Esophagus muscularis mucosa (tissue), 3 donors: ENCODE measurements at regions not wholly inside any gene's neighbourhood (a gene's known extent, or its start where the extent isn't known, plus 50 kb on each side); places are given as distances from the start of the nearest gene placed in this dataset.

Experiments
- POLR2A ChIP-seq: fragments of 450-650 bp; IDR thresholded peaks from one replicate; pipeline ENCODE4 v1.6.1; 2017; ENCODE audit warnings: antibody characterized with exemption, moderate library complexity, mild to moderate bottlenecking, low read depth
- POLR2AphosphoS5 ChIP-seq, 2 donors: sonication (generic); formaldehyde crosslinking; IDR thresholded peaks; one replicate each; pipeline ENCODE4 v1.6.1; 2017; ENCODE audit warnings: antibody characterized with exemption in 2 of 2
- TF ChIP-seq, protein P1 (sequence below), 3 experiments: fragments of 200-600 bp in 2 of 3; fragments of 450-650 bp in 1 of 3; sonication (generic) in 2 of 3; IDR thresholded peaks; one replicate each; pipeline ENCODE4 v1.5.1; 2017 to 2019; ENCODE audit warnings: antibody characterized with exemption in 3 of 3, mild to moderate bottlenecking in 2 of 3, moderate library complexity in 1 of 3

GRCh38 chr12:23399402-23399933 lies 550.0 kb downstream of the SOX5 start:
- TF ChIP-seq, protein P1, sequence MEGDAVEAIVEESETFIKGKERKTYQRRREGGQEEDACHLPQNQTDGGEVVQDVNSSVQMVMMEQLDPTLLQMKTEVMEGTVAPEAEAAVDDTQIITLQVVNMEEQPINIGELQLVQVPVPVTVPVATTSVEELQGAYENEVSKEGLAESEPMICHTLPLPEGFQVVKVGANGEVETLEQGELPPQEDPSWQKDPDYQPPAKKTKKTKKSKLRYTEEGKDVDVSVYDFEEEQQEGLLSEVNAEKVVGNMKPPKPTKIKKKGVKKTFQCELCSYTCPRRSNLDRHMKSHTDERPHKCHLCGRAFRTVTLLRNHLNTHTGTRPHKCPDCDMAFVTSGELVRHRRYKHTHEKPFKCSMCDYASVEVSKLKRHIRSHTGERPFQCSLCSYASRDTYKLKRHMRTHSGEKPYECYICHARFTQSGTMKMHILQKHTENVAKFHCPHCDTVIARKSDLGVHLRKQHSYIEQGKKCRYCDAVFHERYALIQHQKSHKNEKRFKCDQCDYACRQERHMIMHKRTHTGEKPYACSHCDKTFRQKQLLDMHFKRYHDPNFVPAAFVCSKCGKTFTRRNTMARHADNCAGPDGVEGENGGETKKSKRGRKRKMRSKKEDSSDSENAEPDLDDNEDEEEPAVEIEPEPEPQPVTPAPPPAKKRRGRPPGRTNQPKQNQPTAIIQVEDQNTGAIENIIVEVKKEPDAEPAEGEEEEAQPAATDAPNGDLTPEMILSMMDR (IDR thresholded peaks at IDR 0.05): no peak
- TF ChIP-seq POLR2AphosphoS5 (IDR thresholded peaks at IDR 0.05): no peak
- no peak for TF ChIP-seq POLR2A
